HG02623 (cell line): ENCODE measurements at regions not wholly inside any gene's neighbourhood (a gene's known extent, or its start where the extent isn't known, plus 50 kb on each side); places are given as distances from the start of the nearest gene placed in this dataset.
"Not testable (repeated sequence)": the region's sequence is repeated elsewhere in the genome, so short reads cannot be mapped to it uniquely, and the experiment has no call there.

Experiments
- ATAC-seq: cut with Tn5 transposase; IDR thresholded peaks from one replicate; pipeline ENCODE4 v1.9.1; 2021; ENCODE audit warnings: moderate library complexity; ENCODE audit not compliant: unreplicated experiment

DNA sequence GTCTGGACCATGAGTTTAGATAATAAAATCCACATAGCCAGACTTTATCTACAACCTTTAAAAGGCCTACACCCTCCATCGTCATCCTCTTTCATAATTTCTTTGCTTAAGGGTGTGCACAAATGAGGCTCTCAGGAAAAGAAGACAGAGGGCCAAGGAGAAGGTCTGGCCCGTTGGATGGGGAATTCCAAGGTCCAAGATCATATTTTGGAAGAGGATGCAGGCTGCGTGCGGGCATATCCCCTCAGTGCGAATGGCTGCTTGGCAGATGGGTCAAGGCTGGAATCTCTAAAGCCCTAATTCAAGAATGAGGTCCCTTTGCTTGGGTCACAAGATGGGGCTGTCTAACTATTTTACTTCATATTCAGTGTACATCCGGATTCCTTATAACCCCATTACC, 782.2 kb upstream of the NCAM2 start:
- ATAC-seq: no peak

DNA sequence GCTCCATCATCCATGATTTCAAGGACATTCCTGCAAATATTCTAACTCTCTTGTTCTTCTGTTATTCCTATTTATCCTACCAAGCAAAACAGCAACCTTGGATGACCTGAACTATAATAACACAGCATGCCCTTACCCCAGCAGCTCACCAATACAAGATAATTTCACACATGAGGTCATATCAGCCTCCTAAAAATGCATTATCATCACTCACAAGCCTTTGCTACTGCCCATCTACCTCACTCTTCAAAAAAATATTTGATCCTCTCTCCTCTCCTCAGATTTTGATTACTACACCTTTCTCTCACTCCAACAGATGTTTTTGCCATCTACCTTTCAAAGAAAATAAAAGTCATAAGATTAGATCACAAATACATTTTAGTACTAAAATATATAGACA, 777.6 kb upstream of the NCAM2 start:
- ATAC-seq: no peak

DNA sequence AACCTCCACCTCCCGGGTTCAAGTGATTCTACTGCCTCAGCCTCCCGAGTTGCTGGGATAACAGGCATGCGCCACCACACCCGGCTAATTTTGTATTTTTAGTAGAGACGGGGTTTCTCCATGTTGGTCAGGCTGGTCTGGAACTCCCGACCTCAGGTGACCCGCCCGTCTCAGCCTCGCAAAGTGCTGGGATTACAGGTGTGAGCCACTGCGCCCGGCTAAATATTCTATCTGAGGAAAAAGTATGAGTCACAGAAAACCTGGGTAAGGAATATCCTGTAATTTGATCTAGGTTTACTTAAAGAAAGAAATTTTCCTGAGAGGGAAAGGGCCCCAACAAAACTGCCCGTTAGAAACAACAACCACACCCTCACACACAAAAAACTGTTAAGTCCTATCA, 776.2 kb upstream of the NCAM2 start:
- ATAC-seq: not testable (repeated sequence)

DNA sequence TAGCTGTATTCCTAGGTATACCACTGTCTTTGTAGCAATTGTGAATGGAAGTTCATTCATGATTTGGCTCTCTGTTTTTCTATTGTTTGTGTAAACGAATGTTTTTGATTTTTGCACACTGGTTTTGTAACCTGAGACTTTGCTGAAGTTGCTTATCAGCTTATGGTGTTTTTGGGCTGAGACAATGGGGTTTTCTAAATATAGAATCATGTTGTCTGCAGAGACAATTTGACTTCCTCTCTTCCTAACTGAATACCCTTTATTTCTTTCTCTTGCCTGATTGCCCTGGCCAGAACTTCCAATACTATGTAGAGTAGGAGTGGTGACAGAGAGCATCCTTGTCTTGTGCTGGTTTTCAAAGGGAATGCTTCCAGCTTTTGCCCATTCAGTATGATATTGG, 761.6 kb upstream of the NCAM2 start:
- not testable (repeated sequence) for ATAC-seq

DNA sequence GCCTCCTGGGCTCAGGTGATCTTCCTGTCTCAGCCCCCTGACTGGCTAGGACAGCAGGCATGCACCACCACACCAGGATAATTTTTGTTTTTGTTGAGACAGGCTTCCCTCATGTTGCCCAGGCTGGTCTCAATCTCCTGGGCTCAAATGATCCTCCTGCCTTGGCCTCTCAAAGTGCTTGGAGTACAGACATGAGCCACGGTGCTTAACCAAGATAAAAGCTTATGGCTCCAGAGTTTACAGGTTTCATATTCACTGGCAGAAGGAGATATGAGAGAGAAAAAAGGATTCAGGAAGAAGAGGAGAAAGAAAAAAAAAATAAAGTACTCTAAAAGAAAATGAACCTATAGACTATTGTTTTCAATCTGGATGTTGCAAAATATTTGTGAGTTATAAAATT, 748.8 kb upstream of the NCAM2 start:
- ATAC-seq: no peak

DNA sequence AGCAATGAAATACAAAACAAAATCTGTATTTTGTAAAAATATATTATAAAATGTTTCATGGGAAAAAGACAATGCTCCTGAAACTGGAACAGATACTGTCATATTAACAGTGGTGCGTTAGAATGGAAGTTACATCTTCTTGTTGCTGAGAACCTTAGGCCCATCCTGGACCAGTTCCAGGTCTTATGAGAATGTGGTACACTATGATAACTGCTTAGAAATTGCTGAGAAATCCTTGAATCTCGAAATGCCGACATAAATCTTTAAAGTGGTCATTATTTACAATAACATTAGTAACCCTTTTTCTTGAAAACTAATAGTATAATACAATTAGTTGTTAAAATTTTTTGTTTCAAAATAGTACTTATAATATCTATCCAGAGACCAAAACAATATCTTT, 747.9 kb upstream of the NCAM2 start:
- ATAC-seq: no peak

DNA sequence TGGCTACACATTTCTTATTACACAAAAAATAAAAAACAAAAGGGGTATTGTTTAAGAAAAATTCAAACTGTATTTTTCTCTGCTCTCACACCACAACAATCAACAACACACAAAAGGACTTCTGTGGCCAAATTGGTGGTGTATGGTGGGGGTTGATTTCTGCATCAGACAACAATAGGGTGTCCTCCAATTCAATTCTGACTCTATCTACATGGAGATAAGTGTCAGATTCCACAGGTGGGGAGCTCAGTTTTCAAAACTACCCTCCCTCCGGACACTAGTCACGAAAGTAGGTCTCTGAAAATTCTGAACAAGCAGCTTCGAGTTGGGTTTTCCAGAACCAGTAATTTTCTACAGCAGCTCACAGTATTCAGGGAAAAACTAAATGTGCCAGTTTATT, 744.9 kb upstream of the NCAM2 start:
- no peak for ATAC-seq

DNA sequence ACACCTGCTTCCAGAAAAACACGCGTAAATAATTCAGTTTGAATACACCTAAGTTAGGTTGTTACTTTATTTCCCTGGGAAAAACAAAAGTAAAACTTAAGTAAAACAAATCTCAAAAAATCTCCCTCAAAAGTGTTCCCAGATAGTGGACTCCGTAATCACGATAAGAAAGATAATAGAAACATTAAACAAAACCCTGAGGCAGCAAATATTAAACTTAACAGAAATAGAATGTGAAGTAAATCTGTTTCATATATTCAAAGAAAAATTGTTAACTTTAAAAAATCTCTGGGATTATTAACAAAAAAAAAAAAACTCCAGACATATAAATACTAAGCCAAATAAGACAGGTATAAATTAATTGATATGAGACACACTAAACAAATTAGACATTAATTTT, 743.2 kb upstream of the NCAM2 start:
- ATAC-seq: no peak

DNA sequence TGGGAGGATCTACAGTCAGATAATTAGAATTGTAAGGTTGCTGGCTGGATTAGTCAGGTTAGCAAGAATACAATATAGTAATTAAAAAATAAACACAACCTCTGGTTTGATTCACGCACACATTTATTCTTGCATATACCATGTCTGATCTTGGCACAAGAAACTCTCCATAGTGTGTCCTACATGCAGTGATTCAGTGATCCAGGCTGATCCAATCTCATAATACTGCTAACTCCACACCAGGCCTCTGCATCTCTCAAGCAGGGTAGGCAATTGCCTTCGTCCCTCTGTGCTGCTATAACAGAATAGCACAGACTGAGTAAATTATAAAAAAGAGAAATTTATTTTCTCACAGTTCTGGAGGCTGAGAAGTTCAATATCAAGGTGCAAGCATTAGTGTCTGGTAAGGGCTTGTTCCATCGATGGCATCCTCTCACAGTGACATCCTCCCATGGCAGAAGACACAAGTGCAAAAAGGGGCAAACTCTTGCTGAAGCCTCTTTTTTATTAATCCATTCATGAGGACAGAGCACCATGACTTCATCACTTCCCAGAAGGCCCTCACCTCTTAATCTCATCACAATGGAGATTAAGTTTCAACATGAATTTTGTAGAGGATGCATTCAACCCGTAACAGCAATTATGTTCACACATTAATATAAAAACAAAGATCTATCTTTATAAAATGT, 741.0 kb upstream of the NCAM2 start:
- no peak for ATAC-seq

DNA sequence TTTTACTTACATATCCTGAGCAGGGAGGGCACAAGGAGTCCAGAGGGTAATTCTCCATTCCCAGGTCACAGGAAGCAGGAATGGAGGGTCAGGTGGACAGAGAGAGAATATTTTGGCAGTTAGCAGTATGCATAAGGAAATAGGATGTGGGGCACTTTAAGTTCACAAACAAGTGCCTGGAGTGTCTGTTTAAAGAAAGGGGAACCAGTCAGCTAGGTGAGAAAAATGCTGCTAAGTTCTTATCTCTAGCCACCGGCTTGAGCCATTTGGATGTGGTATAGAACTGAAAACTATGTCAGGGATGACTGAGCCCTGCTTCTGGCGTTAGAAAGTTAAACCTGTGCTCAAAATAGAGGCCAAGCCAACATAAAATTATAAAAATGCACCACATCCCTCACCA, 739.7 kb upstream of the NCAM2 start:
- ATAC-seq: no peak

DNA sequence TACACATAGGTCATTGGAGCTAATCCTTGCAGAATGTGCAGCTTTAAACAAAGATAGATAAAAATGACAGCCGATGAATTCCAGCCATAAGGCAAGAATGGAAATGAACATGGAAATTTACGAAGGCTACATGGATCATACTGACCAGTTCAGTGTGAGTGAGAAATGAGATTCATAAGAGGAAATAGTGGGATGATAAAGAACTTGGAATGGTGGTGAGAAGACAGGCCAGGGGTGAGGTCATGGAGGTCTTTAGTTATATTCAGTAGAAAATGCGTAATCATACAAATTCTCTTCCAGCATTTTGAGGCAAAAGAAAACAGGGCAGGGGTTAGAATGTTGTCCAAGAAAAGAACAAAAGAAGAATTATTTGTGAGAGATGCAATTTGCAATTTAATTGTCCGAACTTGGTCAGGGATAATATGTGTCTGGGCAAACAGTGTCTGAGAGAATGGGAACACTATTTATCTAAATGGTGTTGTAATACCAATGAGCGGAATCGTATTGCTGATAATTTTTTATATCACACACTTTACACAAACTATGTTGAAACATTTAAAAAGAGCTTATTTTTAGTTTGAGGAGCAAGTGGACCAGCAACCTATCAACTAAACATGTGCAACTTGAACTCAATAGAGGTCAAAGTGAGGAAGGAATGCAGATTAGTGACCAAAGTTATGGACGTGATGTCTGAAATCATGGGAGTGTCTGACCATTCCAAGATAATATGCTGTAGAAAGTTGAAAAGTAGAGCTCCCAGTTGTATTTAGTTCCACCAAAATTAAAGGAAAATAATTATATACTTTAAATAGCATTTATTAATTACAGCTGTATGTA, 739.0 kb upstream of the NCAM2 start:
- no peak for ATAC-seq

DNA sequence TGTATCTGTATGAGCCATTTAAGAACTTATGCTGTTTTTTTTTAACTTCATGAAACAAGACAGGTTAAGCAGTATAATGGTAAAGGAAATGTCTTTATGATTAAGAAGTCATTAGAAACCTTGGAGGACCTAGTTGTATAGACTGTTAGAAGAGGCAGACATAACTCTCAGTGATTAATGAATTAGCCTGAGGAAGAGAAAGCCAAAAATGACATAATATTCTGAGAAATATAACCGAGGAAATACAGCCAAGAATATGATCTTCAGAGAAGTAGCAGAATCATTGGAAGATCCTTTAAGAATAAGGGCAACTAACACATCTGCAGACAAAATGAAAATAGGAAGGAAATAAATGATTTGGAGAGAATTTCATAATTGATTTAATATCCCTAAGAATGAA, 738.1 kb upstream of the NCAM2 start:
- no peak for ATAC-seq

DNA sequence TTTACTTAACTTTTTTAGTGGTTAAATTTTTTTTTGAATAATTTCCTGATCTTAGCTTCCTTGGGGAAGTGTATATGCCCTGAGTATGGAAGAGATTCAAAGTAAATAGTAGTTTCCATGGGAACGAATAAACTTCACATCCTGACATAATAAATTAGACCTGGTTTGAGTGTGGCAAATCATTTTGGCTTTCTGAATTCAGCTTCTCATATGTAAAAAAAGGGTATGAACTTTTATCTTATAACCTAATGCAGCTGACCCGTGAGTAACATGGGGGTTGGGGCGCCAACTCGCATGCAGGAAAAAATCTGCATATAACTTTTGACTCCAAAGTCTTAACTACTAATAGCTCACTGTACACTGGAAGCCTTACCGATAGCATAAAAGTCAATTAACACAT, 736.8 kb upstream of the NCAM2 start:
- ATAC-seq: no peak

DNA sequence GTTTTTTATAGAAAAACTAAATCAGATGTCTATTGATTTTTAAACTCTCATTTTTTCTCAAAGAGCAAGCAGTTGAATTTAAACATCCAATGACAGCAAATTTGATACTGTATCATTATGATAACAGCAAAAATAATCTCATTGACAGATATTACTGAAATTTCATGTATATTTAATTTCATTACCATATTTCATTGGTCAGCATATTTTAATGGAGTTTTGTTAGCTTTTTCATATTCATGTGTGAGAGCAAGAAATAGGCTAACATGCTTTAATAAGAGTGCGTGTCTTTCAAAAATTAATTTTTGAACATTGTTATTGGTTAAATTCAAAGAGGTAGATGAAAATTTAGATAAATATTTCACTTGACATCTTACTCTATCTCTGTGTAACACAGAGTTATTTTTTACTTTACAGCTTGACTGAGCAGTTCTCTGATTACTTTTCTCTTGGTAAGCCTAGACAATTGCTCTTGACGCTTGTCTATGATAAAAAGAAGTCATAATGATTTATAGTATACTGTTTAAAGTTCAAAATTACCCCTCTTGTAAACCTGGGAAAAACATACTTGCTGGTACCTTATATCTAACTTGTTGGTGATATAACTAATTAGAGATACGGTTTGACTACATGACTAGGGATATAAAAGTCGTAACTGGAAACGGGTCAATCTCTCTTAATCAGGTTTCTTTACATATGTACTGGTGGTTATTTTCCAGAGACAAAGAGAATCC, 732.3 kb upstream of the NCAM2 start:
- no peak for ATAC-seq

DNA sequence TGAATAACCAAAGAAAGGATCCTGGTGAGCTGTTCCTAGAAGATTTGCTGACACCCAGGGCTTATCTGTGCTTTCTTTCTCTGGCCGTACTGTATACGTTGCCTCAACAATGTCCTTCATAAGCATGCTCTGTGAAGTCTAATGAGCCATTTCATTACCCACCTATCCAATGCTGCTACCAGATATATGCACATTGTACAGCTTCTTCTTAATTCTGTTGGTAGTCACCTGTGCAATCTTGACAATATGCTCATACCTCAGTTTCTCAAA, 731.8 kb upstream of the NCAM2 start:
- no peak for ATAC-seq

DNA sequence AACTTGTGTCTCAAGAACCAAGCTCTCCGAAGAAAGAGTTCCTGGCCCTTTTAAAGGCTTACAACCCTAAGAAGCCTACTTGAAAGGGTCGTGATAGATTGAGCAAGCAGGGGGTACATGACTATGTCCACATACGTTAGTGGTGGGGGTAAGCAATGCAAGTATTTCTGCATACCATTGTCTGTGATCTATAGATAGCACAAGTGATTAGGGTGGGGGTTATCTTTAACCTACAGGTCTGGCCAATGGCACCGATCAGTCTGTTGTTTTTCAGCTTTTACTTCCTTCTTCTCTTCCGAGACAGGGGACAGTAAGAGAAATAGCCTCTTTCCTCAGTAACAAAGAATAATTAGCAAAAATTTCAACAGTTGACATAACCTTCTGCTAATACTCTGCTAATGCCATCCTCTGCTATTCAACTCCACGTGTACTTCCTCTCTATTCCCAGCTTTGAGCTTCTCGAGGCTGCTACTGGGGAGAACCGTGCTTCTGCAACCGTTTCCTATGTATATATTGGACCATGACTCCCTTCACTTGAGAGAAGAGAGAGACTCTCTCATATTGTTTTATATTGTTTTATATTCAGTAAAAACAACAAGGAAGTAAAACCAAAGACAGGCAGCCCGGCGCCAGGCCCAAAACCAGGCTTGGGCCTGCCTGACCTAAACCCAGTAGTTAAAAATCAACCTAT, 727.7 kb upstream of the NCAM2 start:
- ATAC-seq: no peak

DNA sequence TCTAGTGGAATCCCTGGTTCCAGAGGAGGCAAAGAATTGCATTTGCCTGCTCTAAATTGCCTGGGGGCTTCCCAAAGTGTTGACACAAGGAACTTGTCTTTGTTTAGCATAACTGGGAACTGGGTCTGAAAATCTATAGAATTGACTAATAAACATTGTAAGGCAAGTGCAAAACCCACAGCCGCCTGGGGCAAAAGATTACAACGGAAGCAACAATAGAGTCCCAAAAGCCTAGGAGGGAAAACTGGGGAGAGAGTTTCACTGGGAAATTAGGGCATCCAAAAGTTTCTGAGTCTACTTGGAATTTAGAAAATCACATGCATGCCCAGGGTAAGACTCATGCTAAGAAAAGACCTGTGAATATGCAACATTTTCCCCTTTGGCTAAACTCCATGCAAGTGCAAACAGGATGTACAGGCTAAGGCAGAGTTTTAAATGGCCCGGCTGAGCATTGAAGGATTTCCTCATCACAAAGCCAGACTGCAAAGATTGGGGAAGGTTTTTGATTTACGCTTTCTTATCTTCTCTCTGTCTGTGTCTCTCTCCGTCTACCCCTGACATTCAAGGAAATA, 725.3 kb upstream of the NCAM2 start:
- no peak for ATAC-seq

DNA sequence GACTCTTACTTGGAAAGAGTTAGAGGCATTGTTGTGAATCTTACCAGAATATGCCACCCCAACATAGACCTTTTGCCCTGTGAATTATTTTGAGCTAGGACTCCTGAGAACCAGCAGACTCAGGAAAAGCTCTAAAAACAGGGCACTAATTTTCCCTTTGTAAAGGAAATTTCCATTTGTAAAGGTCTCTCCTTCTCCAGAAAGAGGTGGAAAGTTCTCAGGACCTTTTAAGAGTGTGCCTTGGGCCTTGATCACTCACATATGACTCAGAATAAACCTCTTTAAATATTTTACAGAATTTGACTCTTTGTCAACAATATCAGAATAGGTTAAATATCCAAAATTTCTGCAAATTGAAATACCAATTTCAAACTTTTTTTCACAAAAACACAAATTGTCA, 721.8 kb upstream of the NCAM2 start:
- ATAC-seq: no peak

DNA sequence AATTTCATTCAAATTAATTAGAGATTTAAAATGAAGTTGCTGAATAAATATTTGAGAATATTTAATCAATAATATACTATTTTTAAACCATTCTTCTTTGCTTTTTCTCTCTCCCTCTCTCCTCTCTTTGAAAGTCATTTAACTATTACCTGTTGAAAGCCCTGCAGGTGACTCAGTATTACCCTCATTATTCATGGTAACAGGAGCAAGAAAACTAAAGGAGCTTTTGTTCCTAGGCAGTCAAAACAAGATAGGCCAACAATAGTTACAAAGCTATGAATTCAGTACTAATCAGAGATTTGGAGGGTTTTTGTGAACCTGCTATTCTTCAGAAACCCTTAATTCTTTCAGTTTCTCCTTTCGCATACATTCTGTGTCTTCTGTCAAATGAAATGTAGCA, 721.3 kb upstream of the NCAM2 start:
- no peak for ATAC-seq

DNA sequence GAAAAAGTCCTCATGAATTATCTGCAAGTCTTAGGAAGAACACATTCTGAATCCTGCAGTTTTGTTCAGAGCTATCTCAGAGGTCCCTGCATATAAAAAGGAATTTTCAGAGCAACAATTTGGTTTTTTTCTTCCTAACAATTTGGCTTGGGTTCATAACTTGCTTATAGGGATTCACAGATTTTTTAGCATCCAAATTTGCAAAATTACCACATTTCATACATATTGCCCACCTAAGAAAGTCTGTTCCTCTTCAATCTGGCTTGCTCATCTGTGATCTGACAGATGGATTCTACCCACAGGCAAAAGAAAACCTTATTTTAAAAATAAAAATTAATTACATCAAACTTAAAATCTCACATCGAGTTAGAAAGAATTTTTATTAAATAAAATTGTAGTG, 714.4 kb upstream of the NCAM2 start:
- no peak for ATAC-seq

DNA sequence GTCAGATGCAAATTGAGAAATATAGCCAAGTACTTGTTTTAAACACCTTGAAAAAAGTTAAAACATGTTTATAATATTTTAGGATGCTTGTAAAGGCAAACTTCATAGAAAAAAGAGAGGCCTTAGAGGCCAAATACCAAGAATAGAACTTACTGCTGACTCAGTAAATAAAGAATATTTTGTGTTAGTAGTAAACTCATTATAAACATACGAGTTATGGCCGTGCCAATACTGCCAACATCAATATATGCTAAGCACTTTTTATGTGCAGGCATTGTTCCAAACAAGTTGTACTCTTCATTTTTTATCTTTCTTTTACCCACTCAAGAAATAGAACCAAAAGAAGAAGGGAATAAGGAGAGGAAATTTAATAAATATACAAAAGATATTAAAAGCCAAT, 705.9 kb upstream of the NCAM2 start:
- ATAC-seq: no peak
